ENCODE measurements at regions not wholly inside any gene's neighbourhood (a gene's known extent, or its start where the extent isn't known, plus 50 kb on each side); places are given as distances from the start of the nearest gene placed in this dataset.

GRCh38 chr7:136359333-136359903 is 382.3 kb upstream of the MTPN start:
- Histone ChIP-seq H3K27ac (ENCODE audit: low read depth, low read length) (no peak overlapping the region), H3K14ac (ENCODE audit: insufficient read length) (no peak overlapping the region), H3K56ac (replicated peaks; ENCODE audit: insufficient read length, low read depth, low read length) (no peak overlapping the region), H4K8ac (ENCODE audit: extremely low read depth, insufficient read depth, low read length) (no peak overlapping the region), H2AK5ac (ENCODE audit: low read depth, low read length) (no peak overlapping the region), H2BK20ac (ENCODE audit: low read length) (no peak overlapping the region), H3K79me1 (ENCODE audit: low read depth, low read length) (no peaks in the 10 kb centered on the region), H2BK5ac (ENCODE audit: low read depth, low read length) (no peak overlapping the region), H3K79me2 (ENCODE audit: control insufficient read depth in 1 of 2, insufficient read depth in 2 of 2, low read length in 2 of 2) (no peaks in the 10 kb centered on the region), H3K23me2 (ENCODE audit: low read depth, low read length) (no peaks in the 10 kb centered on the region), H2AFZ (ENCODE audit: low read length) (peak overlapping the region; percentile 14; the same call in 1 of the 2 replicates), H4K91ac (replicated peaks; ENCODE audit: insufficient read length, low read length) (no peak overlapping the region), H3K4ac (replicated peaks; ENCODE audit: insufficient read length, low read depth, low read length) (no peak overlapping the region), H3K4me2 (ENCODE audit: insufficient read depth in 1 of 2, low read depth in 2 of 2, low read length in 2 of 2) (no peak overlapping the region), H3K36me3 (ENCODE audit: control insufficient read depth in 2 of 4, insufficient read depth in 4 of 4, low read length in 3 of 4) (no peaks in the 10 kb centered on the region), H2BK12ac (ENCODE audit: low read depth, low read length) (no peak overlapping the region), H3K27me3 (replicated peaks in 1 of 4; ENCODE audit: control insufficient read depth in 3 of 4, extremely low read depth in 1 of 4, insufficient read depth in 3 of 4, low read length in 3 of 4) (no peaks in the 10 kb centered on the region), H2BK120ac (replicated peaks; ENCODE audit: low read depth, low read length) (no peak overlapping the region), H3K4me1 (replicated peaks in 1 of 4; ENCODE audit: control insufficient read depth in 3 of 4, insufficient read depth in 4 of 4, low read length in 3 of 4) (no peaks in the 10 kb centered on the region), H3K9ac (replicated peaks in 1 of 4; ENCODE audit: extremely low read depth in 1 of 4, low read depth in 3 of 4, low read length in 3 of 4) (no peak overlapping the region), H4K5ac (ENCODE audit: insufficient read length, low read depth, low read length) (no peak overlapping the region), H3K4me3 (ENCODE audit: extremely low read depth in 1 of 4, insufficient read depth in 2 of 4, low read depth in 3 of 4, low read length in 4 of 4) (no peak overlapping the region), H2BK15ac (ENCODE audit: low read length) (no peak overlapping the region), H3K18ac (ENCODE audit: extremely low read depth, low read length) (no peak overlapping the region), H3K23ac (ENCODE audit: insufficient read length) (no peak overlapping the region), H3K9me3 (ENCODE audit: insufficient read depth in 2 of 2, low read depth in 1 of 2, low read length in 1 of 2) (no peaks in the 10 kb centered on the region), H4K20me1 (replicated peaks in 1 of 2; ENCODE audit: control insufficient read depth in 1 of 2, insufficient read depth in 2 of 2, low read length in 2 of 2) (no peaks in the 10 kb centered on the region)
- WGBS, 2 experiments (ENCODE audit: extremely low coverage in 1 of 2, insufficient coverage in 1 of 2, insufficient read length in 1 of 2, insufficient replicate concordance in 2 of 2, low coverage in 1 of 2, low lambda C conversion rate in 2 of 2, missing lambda C conversion rate in 1 of 2): 92% methylated on average over 5 of the region's 5 CpGs; no CpG with 5 or more reads in 1 of the 2 experiments
- CTCF ChIA-PET (ENCODE audit: partially characterized antibody): no interaction called here
- DNase-seq (ENCODE audit: low read depth in 1 of 2, low spot score in 2 of 2) (no peak), FAIRE-seq (no peak)
- POLR2A ChIA-PET (ENCODE audit: partially characterized antibody): no interaction called here
- TF ChIP-seq EZH2 (IDR thresholded peaks at IDR 0.05; ENCODE audit: low read depth, low read length, severe bottlenecking): no peak
- no peak for TF ChIP-seq POLR2AphosphoS5 (IDR thresholded peaks at IDR 0.05; ENCODE audit: low read depth, low read length)
- TF ChIP-seq SUZ12 (IDR thresholded peaks at IDR 0.05; ENCODE audit: low read length): no peak
- no peak for TF ChIP-seq CHD2 (IDR thresholded peaks at IDR 0.05; ENCODE audit: low read length)
- TF ChIP-seq EGR1 (IDR thresholded peaks at IDR 0.05; ENCODE audit: borderline replicate concordance, low read depth, low read length): no peak
- no peak for TF ChIP-seq SAP30 (IDR thresholded peaks at IDR 0.05; ENCODE audit: insufficient read depth, insufficient replicate concordance, low read length)
- TF ChIP-seq SP2 (IDR thresholded peaks at IDR 0.05; ENCODE audit: low read length): no peak
- TF ChIP-seq SIX5 (IDR thresholded peaks at IDR 0.05; ENCODE audit: low read depth, low read length): no peak
- TF ChIP-seq MAFK (IDR thresholded peaks at IDR 0.05; ENCODE audit: low read depth, low read length): no peak
- TF ChIP-seq SP1 (IDR thresholded peaks at IDR 0.05; ENCODE audit: low read depth, low read length): no peak
- no peak for TF ChIP-seq TAF1 (IDR thresholded peaks at IDR 0.05; ENCODE audit: low read depth, low read length)
- no peak for TF ChIP-seq SIN3A (conservative IDR thresholded peaks at IDR 0.05 in 1 of 2, IDR thresholded peaks at IDR 0.05 in 1 of 2; ENCODE audit: low read depth in 1 of 2, low read length in 2 of 2)
- TF ChIP-seq CEBPB (IDR thresholded peaks at IDR 0.05; ENCODE audit: low read depth, low read length): no peak
- TF ChIP-seq BCL11A (IDR thresholded peaks at IDR 0.05; ENCODE audit: low read depth in 2 of 2, low read length in 2 of 2): no peak
- TF ChIP-seq E2F6 (IDR thresholded peaks at IDR 0.05): no peak
